Fibroblast of the aortic adventitia (primary cell): ENCODE measurements at regions not wholly inside any gene's neighbourhood (a gene's known extent, or its start where the extent isn't known, plus 50 kb on each side); places are given as distances from the start of the nearest gene placed in this dataset.
A peak's percentile ranks its signal among the peaks of the same experiment; 100 is the strongest.

Experiments used
- DNase-seq: peaks from one replicate; pipeline ENCODE4 v3.0.0-alpha.2; 2010; ENCODE audit warnings: low read depth
- H3K4me3 ChIP-seq: 2 replicates; pipeline ENCODE4 v1.5.1; 2011; ENCODE audit warnings: low read depth, mild to moderate bottlenecking, control low read depth, low read length, moderate library complexity
- TF ChIP-seq, protein P1 (sequence below): IDR thresholded peaks from 2 replicates; pipeline ENCODE4 v1.5.1; 2011; ENCODE audit warnings: mild to moderate bottlenecking, low read length, control low read depth, inconsistent platforms; ENCODE audit not compliant: insufficient read depth

DNA sequence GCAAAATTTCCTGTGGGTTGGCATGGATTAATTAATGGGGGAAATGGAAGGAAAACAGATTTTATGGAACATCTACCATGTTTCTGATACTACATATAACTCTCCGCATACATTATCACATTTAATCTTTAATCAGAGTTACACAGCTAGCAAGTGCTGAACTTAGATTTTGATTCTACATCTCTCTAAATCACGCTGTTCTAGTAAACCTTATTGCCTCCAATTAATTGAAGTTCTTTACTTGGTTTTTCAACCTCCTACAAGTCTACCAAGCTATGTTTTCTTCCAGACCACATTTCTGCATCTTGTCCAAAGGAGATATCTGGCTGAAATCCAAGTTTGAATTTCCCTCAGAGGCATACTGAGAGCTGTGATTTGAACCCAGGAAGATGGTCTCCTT is 125.8 kb upstream of the GAREM1 start:
- no peak for DNase-seq
- no peak overlapping the region for H3K4me3 ChIP-seq

DNA sequence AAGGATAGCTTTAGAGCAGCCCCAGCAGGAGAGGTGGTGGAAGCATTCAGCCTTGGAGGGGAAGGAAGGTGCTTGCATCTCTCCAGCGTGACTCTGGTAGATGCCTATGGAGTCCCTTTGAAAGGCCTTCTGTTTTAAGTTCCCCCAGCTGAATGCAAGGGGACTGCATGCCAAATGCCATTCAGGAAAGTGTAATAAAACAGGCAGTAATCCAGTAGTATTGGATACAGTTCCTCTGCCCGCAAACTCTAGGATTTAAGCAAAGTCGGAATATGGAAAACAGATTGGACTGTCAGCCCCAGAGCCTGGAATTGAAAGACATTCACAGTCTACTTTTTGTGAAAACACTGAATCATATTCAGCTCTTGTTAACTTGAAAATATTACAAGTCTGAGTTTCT is 125.2 kb upstream of the GAREM1 start:
- DNase-seq, result no peak
- TF ChIP-seq, protein P1, sequence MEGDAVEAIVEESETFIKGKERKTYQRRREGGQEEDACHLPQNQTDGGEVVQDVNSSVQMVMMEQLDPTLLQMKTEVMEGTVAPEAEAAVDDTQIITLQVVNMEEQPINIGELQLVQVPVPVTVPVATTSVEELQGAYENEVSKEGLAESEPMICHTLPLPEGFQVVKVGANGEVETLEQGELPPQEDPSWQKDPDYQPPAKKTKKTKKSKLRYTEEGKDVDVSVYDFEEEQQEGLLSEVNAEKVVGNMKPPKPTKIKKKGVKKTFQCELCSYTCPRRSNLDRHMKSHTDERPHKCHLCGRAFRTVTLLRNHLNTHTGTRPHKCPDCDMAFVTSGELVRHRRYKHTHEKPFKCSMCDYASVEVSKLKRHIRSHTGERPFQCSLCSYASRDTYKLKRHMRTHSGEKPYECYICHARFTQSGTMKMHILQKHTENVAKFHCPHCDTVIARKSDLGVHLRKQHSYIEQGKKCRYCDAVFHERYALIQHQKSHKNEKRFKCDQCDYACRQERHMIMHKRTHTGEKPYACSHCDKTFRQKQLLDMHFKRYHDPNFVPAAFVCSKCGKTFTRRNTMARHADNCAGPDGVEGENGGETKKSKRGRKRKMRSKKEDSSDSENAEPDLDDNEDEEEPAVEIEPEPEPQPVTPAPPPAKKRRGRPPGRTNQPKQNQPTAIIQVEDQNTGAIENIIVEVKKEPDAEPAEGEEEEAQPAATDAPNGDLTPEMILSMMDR, result no peak
- H3K4me3 ChIP-seq, result no peak overlapping the region

More for the DNA sequence above, 125.8 kb upstream of the GAREM1 start:
- TF ChIP-seq, protein P1, result no peak

DNA sequence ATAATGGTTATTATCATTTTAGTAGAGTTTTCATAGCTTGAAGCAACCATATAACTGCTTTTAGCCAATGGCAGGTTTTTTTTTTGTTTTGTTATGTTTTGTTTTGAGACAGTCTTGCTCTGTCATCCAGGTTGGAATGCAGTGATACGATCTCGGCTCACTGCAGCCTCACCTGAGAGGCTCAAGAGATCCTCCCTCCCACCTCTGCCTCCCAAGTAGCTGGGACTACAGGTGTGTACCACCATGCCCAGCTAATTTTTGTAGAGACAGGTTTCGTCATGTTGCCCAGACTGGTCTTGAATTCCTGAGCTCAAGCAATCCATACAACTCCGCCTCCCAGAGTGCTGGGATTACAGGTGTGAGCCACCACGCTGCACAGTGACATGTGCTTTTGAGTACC is 117.5 kb upstream of the GAREM1 start:
- no peak overlapping the region for H3K4me3 ChIP-seq
- DNase-seq, result no peak
- TF ChIP-seq, protein P1, result no peak

DNA sequence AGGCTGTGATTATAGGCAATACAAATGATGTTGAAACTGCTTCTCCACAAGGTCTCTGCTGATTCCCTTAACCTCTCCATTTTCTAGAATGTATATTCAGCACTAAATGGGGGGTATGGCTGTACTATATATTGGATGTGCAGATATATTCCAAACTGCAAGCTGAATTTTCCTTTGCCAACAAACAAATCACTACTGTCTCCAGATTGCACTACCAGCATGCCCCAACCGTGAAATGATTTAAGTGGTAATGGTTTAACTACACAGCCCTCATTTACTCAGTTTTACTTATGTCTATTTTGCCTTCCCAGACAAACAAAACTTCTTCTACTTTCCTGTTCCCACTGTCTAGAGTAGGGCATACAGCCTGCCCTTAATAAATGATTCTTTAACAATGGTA is 112.7 kb upstream of the GAREM1 start:
- TF ChIP-seq, protein P1, result no peak
- DNase-seq, result no peak
- no peak overlapping the region for H3K4me3 ChIP-seq

DNA sequence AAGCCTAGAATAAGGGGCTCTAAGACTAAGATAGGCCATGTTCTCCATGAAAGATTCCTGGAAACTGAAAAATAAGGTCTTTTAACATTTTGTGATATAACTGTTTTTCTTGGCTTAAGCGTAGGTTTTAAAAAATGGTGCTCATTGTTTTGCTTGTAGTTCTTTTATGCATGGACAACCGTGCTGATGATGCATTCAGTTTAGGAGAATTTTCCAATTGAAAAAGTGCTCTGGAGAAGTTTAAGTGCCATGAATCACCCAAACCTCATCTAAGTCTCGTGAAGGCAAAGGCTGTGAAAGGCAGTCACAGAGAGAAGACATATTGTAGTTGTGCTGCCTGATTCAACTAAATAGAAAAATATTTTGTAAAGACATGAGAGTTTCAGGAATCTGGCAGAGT is 111.8 kb upstream of the GAREM1 start:
- H3K4me3 ChIP-seq, result no peak overlapping the region
- TF ChIP-seq, protein P1, result no peak
- DNase-seq, result peak; percentile 14

DNA sequence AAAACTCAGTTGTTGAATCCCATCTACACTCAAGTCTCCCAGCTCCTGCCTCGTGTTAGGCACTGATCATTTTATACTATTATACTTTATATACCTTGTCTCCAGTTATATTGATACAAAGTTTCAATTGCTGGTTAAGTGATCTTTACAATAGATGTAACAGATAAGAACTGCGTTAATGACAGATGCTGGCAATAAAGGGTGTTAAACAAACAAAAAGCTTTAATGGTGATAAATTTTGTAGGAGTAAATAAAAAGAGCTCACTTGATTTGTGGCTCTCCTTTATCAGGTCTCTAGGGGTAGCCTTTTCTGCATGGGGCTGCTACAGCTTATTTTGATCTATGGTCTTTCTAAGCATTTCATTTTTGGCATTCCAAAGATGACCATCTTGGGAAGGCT is 106.9 kb upstream of the GAREM1 start:
- no peak for DNase-seq
- TF ChIP-seq, protein P1, result no peak

DNA sequence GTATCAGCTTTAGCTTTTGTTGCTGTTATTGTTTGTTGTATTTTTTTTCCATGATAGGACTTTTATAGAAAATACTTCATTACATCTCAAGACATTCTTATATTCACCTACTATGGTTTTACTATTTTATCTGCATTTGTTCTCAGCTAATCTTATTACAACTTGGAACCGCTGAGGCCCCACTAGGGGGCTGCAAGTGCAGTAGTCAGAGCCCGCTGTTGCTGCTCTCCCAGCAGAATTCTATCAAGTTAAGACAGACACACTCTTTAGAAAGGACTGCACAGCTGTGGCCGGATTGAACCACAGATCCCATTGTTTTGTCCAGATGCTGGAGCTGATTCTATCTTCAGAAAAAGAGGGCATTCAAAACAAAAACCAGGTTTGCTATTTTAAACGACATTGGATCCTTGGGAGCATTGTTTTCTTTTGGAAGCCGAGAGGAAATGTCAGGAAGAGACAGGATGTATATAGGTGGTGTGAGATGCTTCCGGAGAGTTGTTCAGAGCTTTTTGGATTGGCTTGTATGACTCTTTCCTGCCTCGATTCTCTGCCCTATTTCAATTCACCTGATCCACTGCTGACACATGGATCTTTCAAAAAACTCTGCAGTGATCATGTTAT is 105.7 kb upstream of the GAREM1 start:
- no peak overlapping the region for H3K4me3 ChIP-seq
- DNase-seq, result peak; percentile 10
- TF ChIP-seq, protein P1, result peak; percentile 37

More for the DNA sequence above, 106.9 kb upstream of the GAREM1 start:
- no peak overlapping the region for H3K4me3 ChIP-seq
